ENCODE measurements at regions not wholly inside any gene's neighbourhood (a gene's known extent, or its start where the extent isn't known, plus 50 kb on each side); places are given as distances from the start of the nearest gene placed in this dataset.

DNA sequence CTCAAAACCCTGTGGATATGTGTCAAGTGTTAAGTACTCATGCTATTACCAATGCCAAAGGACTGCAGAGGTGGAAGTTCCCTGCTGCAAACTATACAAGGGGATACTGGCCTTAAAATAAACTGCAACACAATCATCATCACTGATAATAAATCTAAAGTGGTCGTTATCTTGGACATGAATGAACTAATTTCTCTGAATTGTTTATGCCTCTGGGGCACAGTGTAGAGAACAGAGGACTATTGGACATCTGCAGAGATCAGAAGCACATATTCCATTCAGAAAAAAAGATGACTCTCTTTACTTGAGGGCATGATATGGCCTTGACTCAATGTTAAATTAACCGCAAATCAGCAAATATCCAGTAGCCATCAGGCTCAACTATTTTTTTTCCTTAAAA lies 542.6 kb upstream of the IGFBP7 start:
- TF ChIP-seq, protein P1, sequence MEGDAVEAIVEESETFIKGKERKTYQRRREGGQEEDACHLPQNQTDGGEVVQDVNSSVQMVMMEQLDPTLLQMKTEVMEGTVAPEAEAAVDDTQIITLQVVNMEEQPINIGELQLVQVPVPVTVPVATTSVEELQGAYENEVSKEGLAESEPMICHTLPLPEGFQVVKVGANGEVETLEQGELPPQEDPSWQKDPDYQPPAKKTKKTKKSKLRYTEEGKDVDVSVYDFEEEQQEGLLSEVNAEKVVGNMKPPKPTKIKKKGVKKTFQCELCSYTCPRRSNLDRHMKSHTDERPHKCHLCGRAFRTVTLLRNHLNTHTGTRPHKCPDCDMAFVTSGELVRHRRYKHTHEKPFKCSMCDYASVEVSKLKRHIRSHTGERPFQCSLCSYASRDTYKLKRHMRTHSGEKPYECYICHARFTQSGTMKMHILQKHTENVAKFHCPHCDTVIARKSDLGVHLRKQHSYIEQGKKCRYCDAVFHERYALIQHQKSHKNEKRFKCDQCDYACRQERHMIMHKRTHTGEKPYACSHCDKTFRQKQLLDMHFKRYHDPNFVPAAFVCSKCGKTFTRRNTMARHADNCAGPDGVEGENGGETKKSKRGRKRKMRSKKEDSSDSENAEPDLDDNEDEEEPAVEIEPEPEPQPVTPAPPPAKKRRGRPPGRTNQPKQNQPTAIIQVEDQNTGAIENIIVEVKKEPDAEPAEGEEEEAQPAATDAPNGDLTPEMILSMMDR (conservative IDR thresholded peaks at IDR 0.05 in 1 of 2, IDR thresholded peaks at IDR 0.05 in 1 of 2; ENCODE audit: extremely low read depth in 1 of 2, insufficient read depth in 1 of 2, low read depth in 1 of 2, low read length in 2 of 2): no peak
- TF ChIP-seq EZH2 (IDR thresholded peaks at IDR 0.05; ENCODE audit: borderline replicate concordance, low read length): no peak
